VCaP (cell line): ENCODE measurements at regions not wholly inside any gene's neighbourhood (a gene's known extent, or its start where the extent isn't known, plus 50 kb on each side); places are given as distances from the start of the nearest gene placed in this dataset.
"Not testable (repeated sequence)": the region's sequence is repeated elsewhere in the genome, so short reads cannot be mapped to it uniquely, and the experiment has no call there.

Experiments
- H3K27ac ChIP-seq: fragments of 450-650 bp; 2 replicates; pipeline ENCODE4 v1.5.1; 2017
- CTCF ChIP-seq: fragments of 450-650 bp; conservative IDR thresholded peaks from 2 replicates; pipeline ENCODE4 v1.5.1; 2017; ENCODE audit warnings: mild to moderate bottlenecking, moderate library complexity

DNA sequence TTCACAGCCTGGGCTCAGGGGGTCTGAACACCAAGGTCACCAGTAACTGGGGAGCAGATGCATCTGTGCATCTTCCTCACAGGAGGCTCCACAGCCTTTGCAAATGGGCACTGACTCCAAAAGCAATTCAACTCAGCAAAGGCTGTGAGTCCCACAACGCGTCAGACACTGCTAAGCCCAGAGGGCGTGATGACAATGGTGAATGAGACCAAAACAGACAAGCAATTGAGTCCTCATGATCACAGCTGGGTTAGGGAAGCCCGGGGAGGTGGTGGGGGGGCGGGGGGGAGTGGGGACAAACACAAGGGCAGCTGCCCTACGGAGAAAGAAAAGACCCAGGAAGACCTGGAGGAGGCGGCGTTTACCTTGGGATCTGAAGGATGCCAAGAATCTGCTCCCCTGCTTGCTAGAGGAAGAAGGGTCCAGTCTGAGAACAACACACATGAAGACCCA, 61.6 kb upstream of the RNF32 start:
- no peak overlapping the region for H3K27ac ChIP-seq
- no peak for TF ChIP-seq CTCF

- no peak for TF ChIP-seq CTCF
- H3K27ac ChIP-seq = no peak overlapping the region
These were observed 62.0 kb upstream of the RNF32 start for GRCh38 chr7:156578578-156578940.

DNA sequence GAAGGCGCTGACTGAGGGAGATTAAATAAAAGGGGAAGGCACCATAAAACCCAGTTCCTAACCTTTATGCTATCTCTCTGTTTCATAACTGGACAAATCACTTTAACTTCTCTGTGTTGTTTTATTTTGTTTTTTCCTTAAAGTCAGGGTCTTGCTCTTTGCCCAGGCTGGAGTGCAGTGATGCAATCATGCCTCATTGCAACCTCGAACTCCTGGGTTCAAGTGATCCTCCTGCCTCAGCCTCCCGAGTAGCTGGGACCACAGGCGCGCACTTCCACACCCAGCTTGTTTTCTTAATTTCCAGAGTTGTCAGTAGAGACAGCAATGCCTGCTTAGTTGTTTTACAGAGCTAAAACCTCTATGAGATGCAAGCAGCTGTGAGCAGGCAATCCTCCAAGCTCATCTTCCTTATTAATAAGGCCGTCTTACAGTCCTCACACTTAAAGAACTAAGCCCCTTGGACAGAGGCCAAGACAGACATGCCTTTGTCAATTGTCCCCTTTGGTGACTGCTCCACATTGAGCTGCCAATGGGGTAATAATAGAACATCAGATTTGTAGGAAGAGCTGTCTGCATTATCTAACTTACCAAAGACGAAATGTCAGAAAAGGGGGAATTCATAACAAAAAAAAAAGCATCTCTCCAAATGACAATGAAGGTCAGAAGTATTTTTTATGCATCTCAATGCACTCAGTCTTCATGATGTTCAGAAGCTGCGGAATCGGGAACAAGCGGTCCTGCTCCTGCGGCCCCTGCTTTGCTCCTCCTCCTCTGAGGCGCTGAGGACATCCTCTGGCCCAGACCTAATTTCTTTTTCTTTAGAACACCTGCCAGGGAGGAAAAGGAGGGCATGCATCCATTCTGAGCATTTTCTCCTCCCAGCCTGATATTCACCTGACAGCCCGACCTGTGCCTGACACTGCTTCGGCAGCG, 62.7 kb upstream of the RNF32 start:
- TF ChIP-seq CTCF = no peak

DNA sequence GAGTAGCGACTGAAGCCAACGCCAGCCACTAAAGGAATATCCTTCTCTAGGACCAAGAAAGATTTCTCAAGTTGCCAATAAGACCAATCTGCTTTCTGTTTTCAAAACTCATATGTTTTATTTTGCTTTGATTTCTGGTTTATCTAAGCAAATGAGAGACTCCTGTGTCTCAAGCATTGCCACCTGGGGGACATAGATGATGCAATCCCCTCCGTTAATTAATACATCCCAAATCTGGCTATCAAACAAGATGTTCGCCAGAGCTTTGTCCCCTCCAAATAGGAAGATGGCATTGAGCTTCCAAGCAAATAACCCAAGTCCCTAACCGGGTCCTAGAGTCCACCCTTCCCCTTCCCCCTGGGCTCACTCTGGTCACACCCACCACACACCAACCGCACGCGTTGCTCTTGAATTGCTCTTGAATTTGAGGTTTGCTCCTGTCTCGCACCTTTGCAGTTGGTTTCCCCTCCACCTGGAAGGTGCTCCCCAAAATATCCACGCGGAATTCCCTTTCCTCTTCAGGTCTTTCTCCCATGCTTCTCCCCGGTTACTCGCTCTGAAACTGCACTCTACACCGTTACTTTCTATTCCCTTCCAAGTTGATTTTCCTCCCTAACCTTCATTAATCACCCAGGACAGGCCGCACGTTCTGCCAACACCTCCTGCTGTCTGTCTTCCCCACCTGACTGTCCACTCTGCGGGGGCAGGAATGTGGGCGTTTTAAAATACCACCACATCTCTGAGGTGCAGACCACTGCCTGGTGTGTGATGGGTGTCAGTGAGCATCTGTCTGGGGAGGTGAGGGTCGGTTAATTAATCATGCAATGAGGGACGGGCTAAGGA, 64.1 kb upstream of the RNF32 start:
- TF ChIP-seq CTCF = no peak
- no peak overlapping the region for H3K27ac ChIP-seq

More for the DNA sequence above, 62.7 kb upstream of the RNF32 start:
- no peak overlapping the region for H3K27ac ChIP-seq

GRCh38 chr7:156568258-156568657, 72.3 kb upstream of the RNF32 start:
- H3K27ac ChIP-seq = no peak overlapping the region
- TF ChIP-seq CTCF = no peak

GRCh38 chr7:156566812-156567549, 73.6 kb upstream of the RNF32 start:
- TF ChIP-seq CTCF = no peak
- peak overlapping the region; percentile 52 for H3K27ac ChIP-seq

DNA sequence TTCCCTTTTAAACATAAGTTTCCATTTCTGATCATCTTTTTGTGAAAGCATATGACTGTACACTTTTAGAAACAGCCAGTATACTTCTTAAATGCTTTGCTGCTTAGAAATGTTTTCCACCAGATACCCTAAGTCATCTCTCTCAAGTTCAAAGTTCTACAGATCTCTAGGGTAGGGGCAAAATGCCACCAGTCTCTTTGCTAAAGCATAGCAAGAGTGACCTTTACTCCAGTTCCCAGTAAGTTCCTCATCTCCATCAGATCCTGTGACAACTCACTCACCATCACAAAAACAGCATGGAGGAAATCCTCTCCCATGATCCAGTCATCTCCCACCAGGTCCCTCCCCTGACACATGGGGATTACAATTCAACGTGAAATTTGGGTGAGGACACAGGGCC, 75.6 kb upstream of the RNF32 start:
- H3K27ac ChIP-seq = not testable (repeated sequence)
